ENCODE measurements at regions not wholly inside any gene's neighbourhood (a gene's known extent, or its start where the extent isn't known, plus 50 kb on each side); places are given as distances from the start of the nearest gene placed in this dataset.

DNA sequence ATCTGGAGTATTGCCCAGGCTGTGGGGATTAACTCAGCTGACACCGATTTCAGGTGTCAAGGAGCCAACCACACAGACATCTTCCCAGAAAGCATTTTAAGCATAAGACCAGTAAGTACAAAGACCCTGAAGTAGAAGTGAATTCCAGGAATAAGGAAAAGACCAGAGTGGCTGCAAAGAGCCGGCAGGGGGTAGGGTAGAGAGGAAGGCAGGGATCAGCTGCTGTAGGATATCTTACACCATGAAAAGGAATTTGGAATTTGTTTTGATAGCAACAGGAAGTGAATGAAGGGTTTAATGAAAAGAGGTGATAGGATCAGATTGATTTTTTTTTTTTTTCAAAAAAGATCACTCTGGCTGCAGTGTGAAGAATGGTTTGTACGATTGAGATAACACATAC lies 113.6 kb upstream of the PPARGC1A start:
- no peak for DNase-seq (ENCODE audit: extremely low spot score, unreplicated experiment)
- H3K27me3 Mint-ChIP-seq (ENCODE audit: unreplicated experiment): no peaks in the 10 kb centered on the region
- peak overlapping the region; percentile 0 for H3K4me3 Mint-ChIP-seq (ENCODE audit: unreplicated experiment)

DNA sequence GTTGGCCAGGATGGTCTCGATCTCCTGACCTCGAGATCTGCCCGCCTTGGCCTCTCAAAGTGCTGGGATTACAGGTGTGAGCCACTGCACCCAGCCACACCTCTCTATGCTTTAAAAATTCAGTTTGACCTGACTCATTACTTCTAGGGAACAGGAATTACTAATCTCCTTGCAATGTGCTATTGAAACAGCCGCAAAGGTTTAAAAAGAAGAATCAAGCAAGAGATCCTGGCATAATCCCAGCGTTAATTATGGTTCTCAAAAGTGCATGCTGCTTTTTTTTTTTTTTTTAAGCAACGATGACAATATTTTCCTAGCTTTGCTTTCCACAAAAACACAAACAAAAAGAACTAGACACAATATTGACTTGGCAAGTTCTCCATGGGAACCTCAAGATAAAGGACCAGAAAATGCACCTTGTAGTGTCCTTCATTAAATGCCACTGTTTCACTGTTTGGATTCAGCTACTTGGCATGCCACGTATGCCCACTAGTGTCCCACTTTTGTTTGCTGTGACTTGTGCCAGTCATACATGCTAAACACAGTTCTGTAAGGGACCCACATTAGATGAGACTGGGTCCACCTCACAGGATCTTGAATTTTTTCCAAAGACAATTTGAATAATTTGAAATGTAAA lies 112.6 kb upstream of the PPARGC1A start:
- no peaks in the 10 kb centered on the region for H3K36me3 Mint-ChIP-seq (ENCODE audit: unreplicated experiment)
- peaks cover 21% of the 10 kb centered on the region for H3K4me1 Mint-ChIP-seq (ENCODE audit: unreplicated experiment)
- H3K4me3 Mint-ChIP-seq (ENCODE audit: unreplicated experiment): no peak overlapping the region
- no peaks in the 10 kb centered on the region for H3K9me3 Mint-ChIP-seq (ENCODE audit: unreplicated experiment)
- no peak for DNase-seq (ENCODE audit: extremely low spot score, unreplicated experiment)
- TF ChIP-seq, protein P1, sequence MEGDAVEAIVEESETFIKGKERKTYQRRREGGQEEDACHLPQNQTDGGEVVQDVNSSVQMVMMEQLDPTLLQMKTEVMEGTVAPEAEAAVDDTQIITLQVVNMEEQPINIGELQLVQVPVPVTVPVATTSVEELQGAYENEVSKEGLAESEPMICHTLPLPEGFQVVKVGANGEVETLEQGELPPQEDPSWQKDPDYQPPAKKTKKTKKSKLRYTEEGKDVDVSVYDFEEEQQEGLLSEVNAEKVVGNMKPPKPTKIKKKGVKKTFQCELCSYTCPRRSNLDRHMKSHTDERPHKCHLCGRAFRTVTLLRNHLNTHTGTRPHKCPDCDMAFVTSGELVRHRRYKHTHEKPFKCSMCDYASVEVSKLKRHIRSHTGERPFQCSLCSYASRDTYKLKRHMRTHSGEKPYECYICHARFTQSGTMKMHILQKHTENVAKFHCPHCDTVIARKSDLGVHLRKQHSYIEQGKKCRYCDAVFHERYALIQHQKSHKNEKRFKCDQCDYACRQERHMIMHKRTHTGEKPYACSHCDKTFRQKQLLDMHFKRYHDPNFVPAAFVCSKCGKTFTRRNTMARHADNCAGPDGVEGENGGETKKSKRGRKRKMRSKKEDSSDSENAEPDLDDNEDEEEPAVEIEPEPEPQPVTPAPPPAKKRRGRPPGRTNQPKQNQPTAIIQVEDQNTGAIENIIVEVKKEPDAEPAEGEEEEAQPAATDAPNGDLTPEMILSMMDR (IDR thresholded peaks at IDR 0.05): no peak
- peak overlapping the region; percentile 66 for H3K27ac Mint-ChIP-seq (ENCODE audit: unreplicated experiment)
- H3K27me3 Mint-ChIP-seq (ENCODE audit: unreplicated experiment): no peaks in the 10 kb centered on the region

More for the DNA sequence above, 113.6 kb upstream of the PPARGC1A start:
- Mint-ChIP-seq H3K36me3 (ENCODE audit: unreplicated experiment) (no peaks in the 10 kb centered on the region), H3K9me3 (ENCODE audit: unreplicated experiment) (no peaks in the 10 kb centered on the region), H3K27ac (ENCODE audit: unreplicated experiment) (peak overlapping the region; percentile 66), H3K4me1 (ENCODE audit: unreplicated experiment) (peaks cover 26% of the 10 kb centered on the region)
- TF ChIP-seq, protein P1 (IDR thresholded peaks at IDR 0.05): peak; percentile 24

DNA sequence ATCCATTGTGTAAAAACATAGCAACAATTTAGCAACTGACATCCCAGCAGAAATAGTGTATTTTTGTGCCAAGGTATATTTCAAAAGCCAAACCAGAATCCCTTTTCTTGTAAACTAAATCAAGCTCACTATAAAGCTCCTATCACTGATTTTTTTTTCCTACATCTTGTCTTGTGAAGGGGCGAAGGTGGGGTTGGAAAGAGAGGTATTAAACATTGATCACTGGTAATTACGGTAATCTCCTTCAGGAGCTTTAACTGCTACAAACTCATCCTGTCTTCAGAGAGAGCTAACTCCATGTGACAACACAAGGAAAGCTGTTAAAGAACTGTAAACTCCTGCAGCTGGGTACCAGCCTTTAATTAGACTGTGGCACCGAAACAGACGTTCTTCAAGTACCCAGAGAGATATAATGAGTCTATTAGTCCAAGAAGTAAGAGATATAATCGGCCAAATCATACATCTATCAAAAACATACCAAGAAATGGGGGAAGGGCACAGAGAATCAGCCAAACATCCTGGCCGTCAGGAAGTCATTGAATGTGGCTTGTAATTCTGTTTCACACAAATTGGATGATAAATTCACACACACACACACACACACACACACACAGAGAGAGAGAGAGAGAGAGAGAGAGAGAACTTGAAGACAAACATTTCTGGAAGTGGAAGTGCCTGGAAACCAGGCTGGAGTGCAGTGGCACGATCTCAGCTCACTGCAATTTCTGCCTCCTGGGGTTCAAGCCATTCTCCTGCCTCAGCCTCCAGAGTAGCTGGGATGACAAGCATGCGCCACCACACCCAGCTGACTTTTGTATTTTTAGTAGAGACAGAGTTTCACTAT lies 111.9 kb upstream of the PPARGC1A start:
- Mint-ChIP-seq H3K27me3 (ENCODE audit: unreplicated experiment) (no peaks in the 10 kb centered on the region), H3K36me3 (ENCODE audit: unreplicated experiment) (no peaks in the 10 kb centered on the region), H3K4me3 (ENCODE audit: unreplicated experiment) (no peak overlapping the region), H3K4me1 (ENCODE audit: unreplicated experiment) (peaks cover 21% of the 10 kb centered on the region), H3K27ac (ENCODE audit: unreplicated experiment) (no peak overlapping the region), H3K9me3 (ENCODE audit: unreplicated experiment) (no peaks in the 10 kb centered on the region)
- TF ChIP-seq, protein P1 (IDR thresholded peaks at IDR 0.05): no peak
- DNase-seq (ENCODE audit: extremely low spot score, unreplicated experiment): no peak

DNA sequence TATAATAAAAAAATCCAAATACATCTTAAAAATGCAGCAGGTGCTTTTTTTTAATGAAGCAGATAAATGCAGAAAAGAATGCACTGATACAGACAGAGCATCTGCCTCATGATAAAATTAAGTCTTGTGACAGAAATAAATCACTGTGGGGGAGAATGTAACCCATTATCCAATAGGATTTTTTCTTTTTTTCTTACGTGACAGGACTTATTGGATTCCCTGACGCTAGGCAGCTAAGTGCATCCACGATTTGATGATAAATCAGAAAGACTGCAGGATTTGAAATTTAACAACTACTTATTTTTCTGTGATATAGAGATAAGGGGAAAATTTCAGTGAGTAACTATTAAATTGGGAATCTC lies 110.6 kb upstream of the PPARGC1A start:
- no peak for DNase-seq (ENCODE audit: extremely low spot score, unreplicated experiment)
- H3K4me1 Mint-ChIP-seq (ENCODE audit: unreplicated experiment): peaks cover 21% of the 10 kb centered on the region
- peaks cover 1% of the 10 kb centered on the region for H3K27me3 Mint-ChIP-seq (ENCODE audit: unreplicated experiment)
- no peaks in the 10 kb centered on the region for H3K9me3 Mint-ChIP-seq (ENCODE audit: unreplicated experiment)
- H3K4me3 Mint-ChIP-seq (ENCODE audit: unreplicated experiment): no peak overlapping the region
- no peak overlapping the region for H3K27ac Mint-ChIP-seq (ENCODE audit: unreplicated experiment)
- no peaks in the 10 kb centered on the region for H3K36me3 Mint-ChIP-seq (ENCODE audit: unreplicated experiment)
- TF ChIP-seq, protein P1 (IDR thresholded peaks at IDR 0.05): no peak

DNA sequence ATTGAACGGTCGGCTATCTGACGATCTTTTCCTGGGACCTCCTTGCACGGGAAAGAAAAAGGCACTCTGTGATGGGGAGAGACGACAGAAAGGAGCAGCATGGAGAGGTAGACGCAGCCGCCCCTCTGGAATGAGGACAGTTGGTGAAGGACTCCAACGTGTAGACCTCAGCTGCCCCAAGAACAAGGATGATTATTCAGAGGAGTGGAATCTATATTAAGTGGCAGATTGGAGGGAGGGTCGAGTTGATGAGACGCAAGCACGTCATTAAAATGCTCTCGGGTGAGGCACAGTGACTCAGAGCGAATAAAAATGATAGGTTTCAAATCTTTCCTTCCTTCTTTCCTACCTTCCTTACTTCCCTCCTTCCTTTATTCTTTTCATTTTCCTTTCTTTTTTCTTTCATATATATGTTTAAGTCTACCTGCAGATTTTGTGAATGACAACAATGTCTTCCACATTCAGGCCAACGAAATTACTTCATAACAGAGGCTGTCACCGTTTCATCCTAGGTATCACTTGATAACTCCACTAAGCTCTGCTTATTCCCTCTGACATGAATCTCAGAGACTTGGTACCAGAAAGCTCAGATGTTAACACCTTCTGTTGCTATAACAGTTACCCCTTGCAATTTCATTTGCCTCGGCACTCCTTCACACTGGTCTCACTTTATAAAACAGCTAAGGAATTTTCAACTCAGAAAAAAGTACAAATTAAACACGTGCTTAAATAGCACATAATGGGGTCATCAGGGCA lies 110.0 kb upstream of the PPARGC1A start:
- peaks cover 4% of the 10 kb centered on the region for H3K27me3 Mint-ChIP-seq (ENCODE audit: unreplicated experiment)

More for the DNA sequence above, 110.0 kb upstream of the PPARGC1A start:
- no peaks in the 10 kb centered on the region for H3K9me3 Mint-ChIP-seq (ENCODE audit: unreplicated experiment)
- peaks cover 21% of the 10 kb centered on the region for H3K4me1 Mint-ChIP-seq (ENCODE audit: unreplicated experiment)
- H3K36me3 Mint-ChIP-seq (ENCODE audit: unreplicated experiment): no peaks in the 10 kb centered on the region
- H3K4me3 Mint-ChIP-seq (ENCODE audit: unreplicated experiment): no peak overlapping the region
- TF ChIP-seq, protein P1 (IDR thresholded peaks at IDR 0.05): no peak
- no peak overlapping the region for H3K27ac Mint-ChIP-seq (ENCODE audit: unreplicated experiment)
- no peak for DNase-seq (ENCODE audit: extremely low spot score, unreplicated experiment)

All from osteocyte (in vitro differentiated cells).